Endothelial cell (in vitro differentiated cells): ENCODE measurements at regions not wholly inside any gene's neighbourhood (a gene's known extent, or its start where the extent isn't known, plus 50 kb on each side); places are given as distances from the start of the nearest gene placed in this dataset.

ENCODE experiments used
- DNase-seq: peaks from one replicate; pipeline ENCODE4 v3.0.0; 2021; ENCODE audit warnings: low spot score
- H3K27ac Mint-ChIP-seq: one replicate; pipeline ENCODE4 v1.8.0; 2021; ENCODE audit warnings: mixed read lengths, inconsistent platforms; ENCODE audit not compliant: unreplicated experiment
- H3K27me3 Mint-ChIP-seq: one replicate; pipeline ENCODE4 v1.8.0; 2021; ENCODE audit warnings: mild to moderate bottlenecking, moderate library complexity, mixed read lengths, inconsistent platforms; ENCODE audit not compliant: unreplicated experiment
- H3K36me3 Mint-ChIP-seq: one replicate; pipeline ENCODE4 v1.8.0; 2021; ENCODE audit warnings: mild to moderate bottlenecking, low read depth, mixed read lengths, inconsistent platforms; ENCODE audit not compliant: unreplicated experiment
- H3K4me1 Mint-ChIP-seq: one replicate; pipeline ENCODE4 v1.8.0; 2021; ENCODE audit warnings: mild to moderate bottlenecking, mixed read lengths, inconsistent platforms; ENCODE audit not compliant: unreplicated experiment
- H3K4me3 Mint-ChIP-seq: one replicate; pipeline ENCODE4 v1.8.0; 2021; ENCODE audit warnings: mild to moderate bottlenecking, mixed read lengths, inconsistent platforms; ENCODE audit not compliant: unreplicated experiment
- H3K9me3 Mint-ChIP-seq: one replicate; pipeline ENCODE4 v1.8.0; 2021; ENCODE audit warnings: mixed read lengths, inconsistent platforms; ENCODE audit not compliant: unreplicated experiment
- TF ChIP-seq, protein P1 (sequence below): fragments of 200-600 bp; sonication (generic); IDR thresholded peaks from one replicate; pipeline ENCODE4 v1.5.0; 2021; ENCODE audit warnings: antibody characterized with exemption; ENCODE audit not compliant: unreplicated experiment

DNA sequence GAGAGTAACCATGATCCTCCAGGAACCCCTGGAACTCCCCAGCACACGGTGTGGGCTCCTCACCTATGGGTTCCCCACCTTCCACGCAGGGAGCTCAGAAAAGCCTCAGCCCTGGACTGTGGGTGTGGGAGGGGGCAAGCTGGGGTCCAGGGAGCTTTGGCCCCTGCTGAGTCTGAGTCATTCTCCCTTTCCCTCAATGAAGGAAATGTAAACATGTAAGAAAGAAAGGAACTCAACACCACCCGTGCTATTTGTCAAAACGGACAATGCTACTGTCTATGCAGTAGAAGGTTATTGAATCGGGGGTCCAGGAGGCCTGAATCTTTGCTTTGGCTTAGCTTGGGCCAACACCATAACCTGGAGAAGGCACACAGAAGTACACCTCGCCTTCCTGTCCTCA lies 222.8 kb downstream of the PMP22 start:
- Mint-ChIP-seq H3K4me3 (no peak overlapping the region), H3K36me3 (no peaks in the 10 kb centered on the region), H3K9me3 (no peaks in the 10 kb centered on the region), H3K4me1 (peaks cover 3% of the 10 kb centered on the region), H3K27ac (no peak overlapping the region), H3K27me3 (no peaks in the 10 kb centered on the region)
- TF ChIP-seq, protein P1, sequence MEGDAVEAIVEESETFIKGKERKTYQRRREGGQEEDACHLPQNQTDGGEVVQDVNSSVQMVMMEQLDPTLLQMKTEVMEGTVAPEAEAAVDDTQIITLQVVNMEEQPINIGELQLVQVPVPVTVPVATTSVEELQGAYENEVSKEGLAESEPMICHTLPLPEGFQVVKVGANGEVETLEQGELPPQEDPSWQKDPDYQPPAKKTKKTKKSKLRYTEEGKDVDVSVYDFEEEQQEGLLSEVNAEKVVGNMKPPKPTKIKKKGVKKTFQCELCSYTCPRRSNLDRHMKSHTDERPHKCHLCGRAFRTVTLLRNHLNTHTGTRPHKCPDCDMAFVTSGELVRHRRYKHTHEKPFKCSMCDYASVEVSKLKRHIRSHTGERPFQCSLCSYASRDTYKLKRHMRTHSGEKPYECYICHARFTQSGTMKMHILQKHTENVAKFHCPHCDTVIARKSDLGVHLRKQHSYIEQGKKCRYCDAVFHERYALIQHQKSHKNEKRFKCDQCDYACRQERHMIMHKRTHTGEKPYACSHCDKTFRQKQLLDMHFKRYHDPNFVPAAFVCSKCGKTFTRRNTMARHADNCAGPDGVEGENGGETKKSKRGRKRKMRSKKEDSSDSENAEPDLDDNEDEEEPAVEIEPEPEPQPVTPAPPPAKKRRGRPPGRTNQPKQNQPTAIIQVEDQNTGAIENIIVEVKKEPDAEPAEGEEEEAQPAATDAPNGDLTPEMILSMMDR: no peak
- DNase-seq: no peak

DNA sequence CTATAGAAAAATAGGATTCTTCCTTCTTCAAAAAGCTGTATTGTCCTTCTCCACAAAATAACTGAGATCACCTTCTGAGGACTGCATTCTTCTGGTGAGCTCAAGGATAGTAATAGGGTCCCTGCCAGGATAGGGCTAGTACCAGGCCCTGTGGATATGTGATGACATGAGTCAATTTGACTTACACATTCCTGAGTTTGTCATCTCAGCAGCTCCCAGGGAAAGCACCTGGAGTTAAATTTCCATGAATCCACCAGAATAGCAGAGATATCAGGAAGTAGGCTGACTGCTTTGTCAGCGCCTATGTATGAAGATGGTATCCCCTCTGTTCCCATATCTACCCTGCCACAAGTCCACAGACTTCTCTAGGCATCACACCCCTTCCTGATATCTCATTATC lies 225.8 kb downstream of the PMP22 start:
- no peak overlapping the region for H3K27ac Mint-ChIP-seq

DNA sequence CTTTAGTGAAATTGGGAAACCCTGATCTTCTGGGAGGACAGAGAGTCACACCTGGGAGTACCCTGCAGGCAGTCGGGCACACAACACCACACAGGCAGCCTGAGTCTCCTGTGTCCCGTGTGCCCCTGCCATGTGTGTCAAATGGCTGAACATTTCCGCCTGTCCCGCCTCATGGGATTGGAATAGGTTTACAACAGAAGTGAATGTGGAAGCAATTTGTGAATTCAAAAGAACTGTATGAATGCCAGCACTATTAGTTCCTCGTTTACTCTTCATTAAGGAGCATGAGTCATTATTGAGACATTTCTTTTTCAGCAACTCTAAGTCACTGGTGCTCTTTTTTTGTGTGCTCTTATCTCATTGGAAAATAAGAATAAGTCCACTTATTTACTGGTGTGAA lies 226.5 kb downstream of the PMP22 start:
- TF ChIP-seq, protein P1: no peak
- no peak for DNase-seq
- Mint-ChIP-seq H3K27ac (no peak overlapping the region), H3K9me3 (no peaks in the 10 kb centered on the region), H3K4me3 (no peak overlapping the region), H3K4me1 (peaks cover 3% of the 10 kb centered on the region), H3K36me3 (no peaks in the 10 kb centered on the region), H3K27me3 (no peaks in the 10 kb centered on the region)

More for the DNA sequence above, 225.8 kb downstream of the PMP22 start:
- Mint-ChIP-seq H3K27me3 (no peaks in the 10 kb centered on the region), H3K36me3 (no peaks in the 10 kb centered on the region), H3K9me3 (no peaks in the 10 kb centered on the region), H3K4me3 (no peak overlapping the region), H3K4me1 (peaks cover 3% of the 10 kb centered on the region)
- DNase-seq: no peak
- TF ChIP-seq, protein P1: no peak

DNA sequence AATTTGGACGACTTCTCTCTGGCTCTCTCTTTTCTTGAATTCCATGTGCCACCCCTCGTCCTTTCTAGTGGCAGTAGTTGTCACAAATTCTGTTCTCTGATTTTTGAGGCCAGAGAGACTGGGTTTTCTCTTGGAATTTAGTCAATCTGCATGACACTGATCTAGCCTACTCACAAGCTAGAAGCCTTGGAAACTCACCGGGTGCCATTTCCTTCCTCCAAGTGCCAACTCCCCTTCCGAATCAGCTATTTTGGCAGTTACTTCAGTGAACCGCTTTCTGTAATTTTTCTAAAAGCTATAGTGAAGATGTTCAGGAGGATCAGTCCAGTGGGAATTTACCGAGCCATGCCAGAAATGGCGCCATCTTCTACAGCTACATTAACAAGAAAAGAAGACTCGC lies 228.9 kb downstream of the PMP22 start:
- no peak overlapping the region for H3K4me3 Mint-ChIP-seq

DNA sequence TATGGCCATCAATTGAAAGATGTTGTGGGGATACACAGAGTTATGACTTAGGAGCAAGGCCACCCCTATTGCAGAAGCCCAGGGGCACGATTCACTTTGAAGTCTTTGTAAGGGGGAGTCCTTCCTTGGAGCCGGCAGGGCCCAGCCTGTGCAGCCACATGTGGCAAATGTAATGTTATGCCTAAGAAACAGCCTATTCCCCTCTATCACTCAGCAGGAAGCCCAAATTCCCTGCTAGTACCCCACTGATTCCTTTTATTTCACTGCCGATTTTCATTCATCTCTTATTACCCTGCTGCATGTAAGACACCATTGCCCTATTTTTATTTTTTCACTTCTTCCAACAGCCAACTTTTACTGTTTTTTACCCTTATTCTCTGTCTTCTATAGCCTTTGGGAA lies 233.2 kb downstream of the PMP22 start:
- H3K4me3 Mint-ChIP-seq: no peak overlapping the region
- no peak overlapping the region for H3K27ac Mint-ChIP-seq
- DNase-seq: no peak
- no peaks in the 10 kb centered on the region for H3K9me3 Mint-ChIP-seq
- H3K4me1 Mint-ChIP-seq: no peaks in the 10 kb centered on the region
- peaks cover 3% of the 10 kb centered on the region for H3K27me3 Mint-ChIP-seq
- TF ChIP-seq, protein P1: no peak
- H3K36me3 Mint-ChIP-seq: no peaks in the 10 kb centered on the region

More for the DNA sequence above, 228.9 kb downstream of the PMP22 start:
- no peak for DNase-seq
- no peak overlapping the region for H3K27ac Mint-ChIP-seq
- H3K9me3 Mint-ChIP-seq: no peaks in the 10 kb centered on the region
- H3K4me1 Mint-ChIP-seq: peaks cover 3% of the 10 kb centered on the region
- no peaks in the 10 kb centered on the region for H3K27me3 Mint-ChIP-seq
- no peaks in the 10 kb centered on the region for H3K36me3 Mint-ChIP-seq
- TF ChIP-seq, protein P1: no peak
